Fibroblast of mammary gland (primary cell): ENCODE measurements at regions not wholly inside any gene's neighbourhood (a gene's known extent, or its start where the extent isn't known, plus 50 kb on each side); places are given as distances from the start of the nearest gene placed in this dataset.
A peak's percentile ranks its signal among the peaks of the same experiment; 100 is the strongest.
"Not testable (repeated sequence)": the region's sequence is repeated elsewhere in the genome, so short reads cannot be mapped to it uniquely, and the experiment has no call there.

Source experiments
- DNase-seq: peaks from one replicate; pipeline ENCODE4 v3.0.0-alpha.2; 2010; ENCODE audit warnings: low read depth
- H3K4me3 ChIP-seq: 2 replicates; pipeline ENCODE4 v1.5.1; 2011; ENCODE audit warnings: low read depth, mild to moderate bottlenecking, low read length, moderate library complexity; ENCODE audit not compliant: control insufficient read depth
- CTCF ChIP-seq: conservative IDR thresholded peaks from 2 replicates; pipeline ENCODE4 v1.5.1; 2011; ENCODE audit warnings: low read depth, low read length, inconsistent platforms; ENCODE audit not compliant: control insufficient read depth, insufficient read depth

- H3K4me3 ChIP-seq = no peak overlapping the region
- TF ChIP-seq CTCF = no peak
- DNase-seq = no peak
Observed at GRCh38 chr16:26860506-26860905, 206.2 kb upstream of the C16orf82 start.

GRCh38 chr16:26863931-26864330, 202.8 kb upstream of the C16orf82 start:
- DNase-seq = peak; percentile 2

GRCh38 chr16:26874318-26874717, 192.4 kb upstream of the C16orf82 start:
- not testable (repeated sequence) for H3K4me3 ChIP-seq, DNase-seq

More at GRCh38 chr16:26863931-26864330, 202.8 kb upstream of the C16orf82 start:
- no peak for TF ChIP-seq CTCF
- no peak overlapping the region for H3K4me3 ChIP-seq

GRCh38 chr16:26877421-26877820, 189.3 kb upstream of the C16orf82 start:
- no peak for DNase-seq
- TF ChIP-seq CTCF = no peak
- no peak overlapping the region for H3K4me3 ChIP-seq

GRCh38 chr16:26885674-26886073, 181.1 kb upstream of the C16orf82 start:
- TF ChIP-seq CTCF = no peak
- DNase-seq = no peak

GRCh38 chr16:26889740-26890139, 177.0 kb upstream of the C16orf82 start:
- H3K4me3 ChIP-seq = no peak overlapping the region
- no peak for TF ChIP-seq CTCF
- DNase-seq = peak; percentile 27

More at GRCh38 chr16:26885674-26886073, 181.1 kb upstream of the C16orf82 start:
- H3K4me3 ChIP-seq = no peak overlapping the region

GRCh38 chr16:26898200-26898599, 168.5 kb upstream of the C16orf82 start:
- no peak overlapping the region for H3K4me3 ChIP-seq
- no peak for TF ChIP-seq CTCF
- no peak for DNase-seq
